ENCODE measurements at regions not wholly inside any gene's neighbourhood (a gene's known extent, or its start where the extent isn't known, plus 50 kb on each side); places are given as distances from the start of the nearest gene placed in this dataset.
"Not testable (repeated sequence)": the region's sequence is repeated elsewhere in the genome, so short reads cannot be mapped to it uniquely, and the experiment has no call there.

GRCh38 chr5:68688547-68688946 lies 405.3 kb upstream of the SLC30A5 start:
- BruUV-seq (replicated peaks) = no TSS peak
- Histone ChIP-seq H3K9me3 (ENCODE audit: control insufficient read depth, insufficient read depth, low read depth, low read length) (no peaks in the 10 kb centered on the region), H3K27ac (ENCODE audit: low read length) (no peak overlapping the region), H3K36me3 (ENCODE audit: control insufficient read depth, insufficient read depth, low read length) (no peaks in the 10 kb centered on the region), H3K4me1 (ENCODE audit: control insufficient read depth, insufficient read depth, low read length) (no peaks in the 10 kb centered on the region), H3K27me3 (ENCODE audit: control insufficient read depth, insufficient read depth, low read length) (no peaks in the 10 kb centered on the region), H3K4me3 (ENCODE audit: low read depth in 2 of 2, low read length in 2 of 2) (no peak overlapping the region)
- no peak for DNase-seq (ENCODE audit: low read depth, low spot score)
- CTCF ChIA-PET = no interaction called here
- intact Hi-C loops (cut with micrococcal nuclease; ENCODE audit: unreplicated experiment) = no loop called here
- TF ChIP-seq TCF7L2 (IDR thresholded peaks at IDR 0.05; ENCODE audit: low read depth, low read length) (no peak), SIN3A (IDR thresholded peaks at IDR 0.05; ENCODE audit: borderline replicate concordance, insufficient read depth, low read depth, low read length) (no peak), REST (IDR thresholded peaks at IDR 0.05; ENCODE audit: insufficient read depth in 1 of 2, low read depth in 2 of 2, low read length in 1 of 2) (no peak), POLR2AphosphoS5 (IDR thresholded peaks at IDR 0.05; ENCODE audit: low read depth, low read length) (no peak), CTCF (IDR thresholded peaks at IDR 0.05) (no peak)
- ATAC-seq = no peak
- in situ Hi-C loops (cut with HindIII; ENCODE audit: low pct_unique_long_range_greater_than_20kb, low sequenced_read_pairs) = no loop called here
- POLR2A ChIA-PET = no interaction called here

- ATAC-seq = no peak
- intact Hi-C loops (cut with micrococcal nuclease; ENCODE audit: unreplicated experiment) = no loop called here
- in situ Hi-C loops (cut with HindIII; ENCODE audit: low pct_unique_long_range_greater_than_20kb, low sequenced_read_pairs) = no loop called here
- CTCF ChIA-PET = no interaction called here
- no peak overlapping the region for H3K27ac ChIP-seq (ENCODE audit: low read length)
- BruUV-seq (replicated peaks) = no TSS peak
- no peak for DNase-seq (ENCODE audit: low read depth, low spot score)
- H3K9me3 ChIP-seq (ENCODE audit: control insufficient read depth, insufficient read depth, low read depth, low read length) = no peaks in the 10 kb centered on the region
- H3K36me3 ChIP-seq (ENCODE audit: control insufficient read depth, insufficient read depth, low read length) = no peaks in the 10 kb centered on the region
- H3K27me3 ChIP-seq (ENCODE audit: control insufficient read depth, insufficient read depth, low read length) = no peaks in the 10 kb centered on the region
- TF ChIP-seq SIN3A (IDR thresholded peaks at IDR 0.05; ENCODE audit: borderline replicate concordance, insufficient read depth, low read depth, low read length) (no peak), REST (IDR thresholded peaks at IDR 0.05; ENCODE audit: insufficient read depth in 1 of 2, low read depth in 2 of 2, low read length in 1 of 2) (no peak), POLR2AphosphoS5 (IDR thresholded peaks at IDR 0.05; ENCODE audit: low read depth, low read length) (no peak), CTCF (IDR thresholded peaks at IDR 0.05) (no peak), TCF7L2 (IDR thresholded peaks at IDR 0.05; ENCODE audit: low read depth, low read length) (no peak)
- POLR2A ChIA-PET = no interaction called here
- no peak overlapping the region for H3K4me3 ChIP-seq (ENCODE audit: low read depth in 2 of 2, low read length in 2 of 2)
- H3K4me1 ChIP-seq (ENCODE audit: control insufficient read depth, insufficient read depth, low read length) = no peaks in the 10 kb centered on the region
Observed at GRCh38 chr5:68689010-68689409, 404.8 kb upstream of the SLC30A5 start.

- H3K9me3 ChIP-seq (ENCODE audit: control insufficient read depth, insufficient read depth, low read depth, low read length); in situ Hi-C loops (cut with HindIII; ENCODE audit: low pct_unique_long_range_greater_than_20kb, low sequenced_read_pairs); intact Hi-C loops (cut with micrococcal nuclease; ENCODE audit: unreplicated experiment); ATAC-seq; DNase-seq (ENCODE audit: low read depth, low spot score); BruUV-seq (replicated peaks); H3K27me3 ChIP-seq (ENCODE audit: control insufficient read depth, insufficient read depth, low read length); H3K4me3 ChIP-seq (ENCODE audit: low read depth in 2 of 2, low read length in 2 of 2); CTCF ChIA-PET; POLR2A ChIA-PET; H3K4me1 ChIP-seq (ENCODE audit: control insufficient read depth, insufficient read depth, low read length); H3K36me3 ChIP-seq (ENCODE audit: control insufficient read depth, insufficient read depth, low read length); H3K27ac ChIP-seq (ENCODE audit: low read length): not testable (repeated sequence)
Observed at GRCh38 chr5:68691874-68692273, 401.9 kb upstream of the SLC30A5 start.
